Stimulated activated naive CD8-positive, alpha-beta T cell treated with anti-CD3 and anti-CD28 coated beads, Interleukin-15, Interleukin-2, amounts not matched to agents 100 ng/mL and 50 ng/mL, for 24 hours (primary cell): ENCODE measurements at regions not wholly inside any gene's neighbourhood (a gene's known extent, or its start where the extent isn't known, plus 50 kb on each side); places are given as distances from the start of the nearest gene placed in this dataset.

Experiments
- H3K27ac Mint-ChIP-seq: one replicate; pipeline ENCODE4 v1.8.0; 2021; ENCODE audit warnings: mild to moderate bottlenecking, mixed read lengths
- H3K27me3 Mint-ChIP-seq: one replicate; pipeline ENCODE4 v1.8.0; 2021; ENCODE audit warnings: mixed read lengths
- H3K36me3 Mint-ChIP-seq: one replicate; pipeline ENCODE4 v1.8.0; 2021; ENCODE audit warnings: low read depth, mixed read lengths
- H3K4me1 Mint-ChIP-seq: one replicate; pipeline ENCODE4 v1.8.0; 2021; ENCODE audit warnings: low read depth, mixed read lengths
- H3K4me3 Mint-ChIP-seq: one replicate; pipeline ENCODE4 v1.8.0; 2021; ENCODE audit warnings: mild to moderate bottlenecking, mixed read lengths
- H3K9me3 Mint-ChIP-seq: one replicate; pipeline ENCODE4 v1.8.0; 2021; ENCODE audit warnings: mixed read lengths

DNA sequence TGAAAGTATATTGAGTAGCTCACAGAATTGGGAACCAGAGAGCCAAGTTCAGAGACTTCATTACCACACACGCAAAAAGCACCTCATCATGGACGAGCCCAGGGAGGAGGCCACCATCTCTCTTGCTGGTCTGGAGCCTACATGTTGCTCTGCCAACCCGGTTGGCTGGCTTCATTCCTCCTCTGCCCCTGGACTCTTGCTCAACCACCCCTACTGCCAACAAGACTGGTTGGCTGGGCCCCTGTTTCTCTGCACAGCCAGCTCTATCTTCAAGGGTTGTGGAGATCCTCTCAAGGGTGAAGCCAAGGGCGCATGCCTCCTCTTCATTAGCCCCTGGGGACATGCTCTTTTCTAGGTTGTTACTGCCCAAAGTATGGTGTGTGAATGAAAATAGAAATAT is 142.7 kb downstream of the JCAD start:
- H3K4me1 Mint-ChIP-seq = peaks cover 6% of the 10 kb centered on the region
- H3K9me3 Mint-ChIP-seq = no peaks in the 10 kb centered on the region
- H3K27me3 Mint-ChIP-seq = peaks cover 8% of the 10 kb centered on the region
- no peak overlapping the region for H3K4me3 Mint-ChIP-seq
- no peak overlapping the region for H3K27ac Mint-ChIP-seq
- no peaks in the 10 kb centered on the region for H3K36me3 Mint-ChIP-seq

DNA sequence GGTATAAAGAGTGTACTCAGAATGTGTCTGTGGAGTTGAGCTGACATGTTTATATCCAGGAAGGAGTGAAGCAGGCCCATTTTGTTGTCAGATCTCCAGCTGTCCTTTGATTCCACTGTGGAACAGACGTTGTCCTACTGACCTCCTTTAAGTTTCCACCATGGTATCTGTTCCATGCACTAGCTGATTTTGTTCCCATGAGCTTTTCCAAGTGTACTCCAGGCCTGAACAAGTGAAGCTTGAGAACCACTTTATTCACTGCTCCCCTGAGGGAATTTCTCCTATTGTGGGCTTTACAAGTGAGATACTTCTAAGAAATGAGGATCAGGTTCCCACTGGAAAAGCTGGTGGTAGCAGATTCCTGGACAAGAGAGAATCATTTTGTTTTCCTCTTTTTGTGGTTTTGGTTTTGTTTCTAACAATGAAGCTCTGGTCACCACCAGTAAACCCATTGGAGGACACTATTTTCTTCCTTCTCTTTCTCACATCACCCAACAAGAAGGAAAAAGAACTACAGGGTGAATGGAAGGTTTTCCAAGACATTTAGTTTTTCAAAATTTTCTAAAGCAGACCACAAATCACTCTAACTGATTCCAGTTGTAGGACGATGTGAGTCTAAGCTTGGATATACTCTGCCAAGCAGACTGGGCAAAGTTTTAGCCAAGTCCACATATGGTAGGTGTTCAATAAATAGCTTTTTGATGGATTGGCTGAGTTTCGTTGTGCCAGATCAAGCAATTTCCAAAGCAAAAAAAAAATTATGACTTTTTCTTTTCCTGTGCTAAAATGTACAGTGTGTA is 144.2 kb downstream of the JCAD start:
- Mint-ChIP-seq H3K4me1 (peaks cover 6% of the 10 kb centered on the region), H3K27ac (no peak overlapping the region), H3K36me3 (no peaks in the 10 kb centered on the region), H3K4me3 (no peak overlapping the region), H3K27me3 (peaks cover 9% of the 10 kb centered on the region), H3K9me3 (no peaks in the 10 kb centered on the region)

DNA sequence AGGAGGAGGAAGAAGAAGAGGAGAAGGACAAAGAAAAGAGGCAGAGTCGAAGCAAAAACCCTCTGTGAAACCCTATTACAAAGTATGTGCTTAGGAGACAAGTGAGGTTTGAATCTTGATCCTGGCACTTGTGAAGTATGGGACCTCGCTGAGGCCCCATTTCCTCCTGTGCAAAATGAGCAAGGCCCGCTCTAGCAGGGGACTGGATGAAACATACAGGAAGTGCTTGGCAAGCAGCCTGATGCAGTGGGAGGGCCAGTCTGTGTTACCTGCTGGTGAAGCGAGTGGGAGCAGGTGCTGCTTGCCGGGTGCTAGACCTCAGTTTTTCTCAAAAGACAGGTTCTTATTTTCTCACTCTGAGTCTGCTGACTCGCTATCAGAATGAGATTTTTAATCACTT is 150.4 kb downstream of the JCAD start:
- Mint-ChIP-seq H3K36me3 (no peaks in the 10 kb centered on the region), H3K4me1 (peaks cover 9% of the 10 kb centered on the region), H3K4me3 (no peak overlapping the region), H3K27ac (no peak overlapping the region), H3K27me3 (peaks cover 15% of the 10 kb centered on the region), H3K9me3 (no peaks in the 10 kb centered on the region)

DNA sequence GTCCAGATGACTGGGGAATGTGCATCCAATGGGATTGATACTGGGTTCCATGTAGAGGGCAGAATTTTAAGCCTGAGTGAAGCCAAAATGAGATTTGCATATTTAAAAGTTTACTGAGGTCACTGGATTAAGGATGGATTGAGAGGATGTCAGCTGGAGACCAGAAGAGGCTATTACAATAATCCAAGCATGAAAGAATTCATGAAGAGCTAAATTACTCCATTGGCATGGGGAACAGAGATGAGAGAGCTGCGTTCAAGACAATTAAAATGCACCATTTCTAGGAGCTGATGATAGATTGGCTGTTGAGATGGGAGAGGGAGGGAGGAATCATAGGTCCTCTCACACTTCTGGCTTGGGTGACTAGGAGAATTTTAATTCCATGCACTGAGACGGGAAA is 158.5 kb downstream of the JCAD start:
- no peak overlapping the region for H3K4me3 Mint-ChIP-seq
- peaks cover 13% of the 10 kb centered on the region for H3K27me3 Mint-ChIP-seq
- H3K9me3 Mint-ChIP-seq = no peaks in the 10 kb centered on the region
- no peaks in the 10 kb centered on the region for H3K36me3 Mint-ChIP-seq
- H3K4me1 Mint-ChIP-seq = no peaks in the 10 kb centered on the region
- no peak overlapping the region for H3K27ac Mint-ChIP-seq

DNA sequence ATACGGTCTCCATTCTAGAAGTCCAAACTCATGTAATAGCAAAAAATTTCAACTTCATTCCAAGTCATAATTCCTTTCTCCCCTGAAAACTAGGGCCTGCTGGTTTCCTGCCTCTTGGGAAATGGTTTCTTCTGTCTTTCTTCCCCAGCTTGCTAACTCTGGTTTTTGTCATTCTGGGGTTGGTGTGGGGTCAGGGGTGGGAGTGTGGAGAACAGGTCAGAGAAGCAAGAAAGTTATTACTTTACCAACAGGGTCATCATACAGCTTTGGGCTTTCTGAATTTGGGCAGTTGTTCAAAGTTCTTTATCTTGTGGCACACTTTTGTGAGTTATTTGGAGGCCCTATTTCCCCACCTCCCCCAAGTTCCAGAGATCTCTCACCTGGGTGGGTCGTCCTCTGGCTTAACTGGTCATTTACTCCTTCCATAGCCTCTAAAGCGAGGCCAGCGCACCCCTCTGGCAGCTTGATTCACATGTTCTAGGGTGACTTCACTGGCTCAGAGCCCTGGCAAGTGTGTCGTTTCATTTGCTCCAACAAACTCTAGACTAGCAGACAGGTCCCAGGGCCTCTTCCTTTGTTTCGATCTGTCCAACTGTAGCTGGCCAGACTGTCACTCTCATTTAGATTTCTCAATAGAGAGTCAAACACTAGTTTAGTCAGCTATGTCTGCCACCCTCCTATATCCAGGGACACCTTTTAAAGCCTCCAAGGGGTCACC is 161.2 kb downstream of the JCAD start:
- Mint-ChIP-seq H3K36me3 (no peaks in the 10 kb centered on the region), H3K27ac (no peak overlapping the region), H3K4me3 (no peak overlapping the region), H3K4me1 (no peaks in the 10 kb centered on the region), H3K27me3 (peaks cover 4% of the 10 kb centered on the region), H3K9me3 (no peaks in the 10 kb centered on the region)

DNA sequence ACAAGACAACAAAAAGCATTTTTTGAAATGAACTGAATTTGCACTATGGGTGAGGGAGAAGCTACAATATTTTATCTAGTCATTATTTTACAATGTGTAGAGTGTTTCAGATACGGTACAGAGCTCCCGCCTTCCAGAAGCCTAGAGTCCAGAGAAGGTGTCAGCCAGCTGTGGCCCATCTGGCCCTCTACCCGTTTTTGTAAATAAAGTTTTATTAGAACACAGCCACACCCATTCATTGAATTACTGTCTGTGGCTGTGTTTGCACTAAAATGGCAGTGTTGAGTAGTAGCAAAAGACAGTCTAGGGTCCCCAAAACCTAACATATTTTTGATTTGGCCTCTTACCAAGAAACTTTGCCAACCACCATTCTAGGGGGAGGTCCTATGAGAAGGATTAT is 162.0 kb downstream of the JCAD start:
- H3K27ac Mint-ChIP-seq = no peak overlapping the region
- no peaks in the 10 kb centered on the region for H3K9me3 Mint-ChIP-seq

DNA sequence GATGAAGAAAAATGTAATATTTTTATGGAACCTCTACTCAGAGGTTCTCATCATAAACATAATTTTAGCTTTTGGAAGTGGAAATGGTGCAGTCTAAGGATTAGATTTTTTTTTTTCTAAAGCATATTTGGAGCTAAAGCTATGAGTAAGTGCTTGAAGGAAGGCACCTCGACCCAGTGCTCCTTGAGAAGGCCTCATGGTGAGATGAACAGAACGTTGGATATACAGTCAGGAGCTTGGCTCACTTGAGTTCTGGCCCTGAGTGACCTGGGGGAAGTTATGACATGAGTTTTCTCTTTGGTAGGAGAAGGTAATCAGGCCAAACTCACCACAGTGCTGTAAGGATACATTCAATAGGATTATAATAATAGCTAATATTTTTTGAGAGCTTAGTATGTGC is 163.3 kb downstream of the JCAD start:
- no peaks in the 10 kb centered on the region for H3K9me3 Mint-ChIP-seq
- no peak overlapping the region for H3K27ac Mint-ChIP-seq
- H3K36me3 Mint-ChIP-seq = no peaks in the 10 kb centered on the region
- H3K27me3 Mint-ChIP-seq = no peaks in the 10 kb centered on the region
- H3K4me1 Mint-ChIP-seq = no peaks in the 10 kb centered on the region
- no peak overlapping the region for H3K4me3 Mint-ChIP-seq

More for the DNA sequence above, 162.0 kb downstream of the JCAD start:
- H3K4me3 Mint-ChIP-seq = no peak overlapping the region
- no peaks in the 10 kb centered on the region for H3K4me1 Mint-ChIP-seq
- no peaks in the 10 kb centered on the region for H3K27me3 Mint-ChIP-seq
- H3K36me3 Mint-ChIP-seq = no peaks in the 10 kb centered on the region

DNA sequence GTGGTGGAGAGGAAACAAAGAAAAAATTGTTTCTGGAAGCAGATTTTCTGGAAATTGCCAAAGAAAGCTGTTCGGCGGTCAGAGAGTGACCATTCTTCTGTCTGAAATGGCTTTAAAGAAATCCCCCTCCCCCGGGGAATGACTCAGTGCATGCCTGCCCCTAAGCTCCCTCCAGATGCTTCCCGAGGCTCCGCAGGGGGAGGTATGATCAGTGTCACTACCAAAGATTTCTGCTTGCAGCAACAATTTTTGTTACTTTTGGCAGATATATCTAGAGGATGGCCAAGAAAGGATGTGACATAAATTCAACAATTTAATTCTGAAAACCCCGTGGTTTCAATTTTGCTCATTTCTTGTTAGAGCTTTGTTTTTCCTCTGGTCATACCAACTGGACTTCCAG is 163.9 kb downstream of the JCAD start:
- H3K27me3 Mint-ChIP-seq = no peaks in the 10 kb centered on the region
- H3K9me3 Mint-ChIP-seq = no peaks in the 10 kb centered on the region
- H3K4me3 Mint-ChIP-seq = no peak overlapping the region
- H3K4me1 Mint-ChIP-seq = no peaks in the 10 kb centered on the region
- H3K27ac Mint-ChIP-seq = no peak overlapping the region
- H3K36me3 Mint-ChIP-seq = no peaks in the 10 kb centered on the region

DNA sequence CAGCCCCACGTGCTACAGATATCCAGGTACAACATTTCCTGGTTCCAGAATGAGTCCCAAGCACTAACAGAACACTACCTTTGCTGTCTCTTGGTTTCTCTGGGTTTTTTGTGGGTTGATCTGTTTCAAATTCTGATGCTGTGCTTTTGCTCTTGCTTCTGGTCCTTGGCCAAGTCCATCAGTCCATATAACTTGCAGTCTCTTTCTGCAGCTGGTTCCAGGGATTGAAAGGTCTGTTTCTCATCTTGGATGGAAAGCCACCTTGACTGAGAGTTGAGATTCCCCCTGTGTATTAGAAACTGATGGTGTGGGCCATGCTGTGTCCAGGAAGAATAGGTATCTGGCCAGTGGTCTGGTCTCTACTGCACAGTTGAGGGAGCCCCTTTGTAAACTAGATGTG is 171.1 kb downstream of the JCAD start:
- Mint-ChIP-seq H3K36me3 (no peaks in the 10 kb centered on the region), H3K4me3 (no peak overlapping the region), H3K27ac (no peak overlapping the region), H3K27me3 (peaks cover 4% of the 10 kb centered on the region), H3K4me1 (no peaks in the 10 kb centered on the region), H3K9me3 (no peaks in the 10 kb centered on the region)

DNA sequence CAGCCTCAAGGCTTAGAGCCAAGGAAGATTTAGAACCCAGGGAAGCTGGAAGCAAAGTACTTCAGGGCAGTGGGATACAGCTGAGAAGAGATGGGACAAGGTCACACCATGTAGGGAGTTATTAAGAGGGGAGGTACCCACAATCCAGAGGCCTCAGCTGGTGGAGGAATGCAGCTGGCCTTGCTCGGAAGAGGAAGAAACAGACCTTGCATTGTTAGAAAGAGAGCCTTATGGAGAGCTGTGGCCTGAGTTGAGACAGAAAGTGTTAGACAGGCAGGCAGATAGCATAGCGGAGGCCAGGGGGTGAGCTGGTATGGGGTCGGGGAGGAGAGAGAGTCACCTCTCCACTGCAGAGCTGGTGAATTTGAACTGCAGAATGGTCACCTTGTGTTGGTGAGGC is 173.1 kb downstream of the JCAD start:
- peaks cover 4% of the 10 kb centered on the region for H3K27me3 Mint-ChIP-seq
- no peaks in the 10 kb centered on the region for H3K9me3 Mint-ChIP-seq
- no peaks in the 10 kb centered on the region for H3K36me3 Mint-ChIP-seq
- H3K27ac Mint-ChIP-seq = no peak overlapping the region
- H3K4me1 Mint-ChIP-seq = no peaks in the 10 kb centered on the region
- H3K4me3 Mint-ChIP-seq = no peak overlapping the region

DNA sequence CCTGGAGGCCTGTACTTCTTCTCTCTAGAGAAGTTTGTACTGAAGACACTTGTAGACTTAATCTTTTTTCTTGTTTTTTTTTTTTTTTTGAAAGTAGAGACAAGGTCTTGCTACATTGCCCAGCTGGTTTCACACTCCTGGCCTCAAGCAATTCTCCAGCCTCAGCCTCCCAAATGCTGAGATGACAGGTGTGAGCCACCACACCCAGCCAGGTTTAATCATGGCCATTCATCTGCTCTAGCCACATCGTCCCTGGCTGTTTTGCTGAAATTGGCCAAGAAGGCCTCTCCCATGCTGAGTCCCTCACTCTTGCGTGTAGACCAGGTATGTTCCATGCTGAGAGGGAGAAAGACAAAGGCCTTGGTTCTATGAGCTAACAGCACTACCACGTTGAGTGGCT is 176.2 kb downstream of the JCAD start:
- Mint-ChIP-seq H3K9me3 (no peaks in the 10 kb centered on the region), H3K27me3 (peaks cover 8% of the 10 kb centered on the region), H3K36me3 (no peaks in the 10 kb centered on the region), H3K4me1 (no peaks in the 10 kb centered on the region), H3K27ac (no peak overlapping the region), H3K4me3 (no peak overlapping the region)

DNA sequence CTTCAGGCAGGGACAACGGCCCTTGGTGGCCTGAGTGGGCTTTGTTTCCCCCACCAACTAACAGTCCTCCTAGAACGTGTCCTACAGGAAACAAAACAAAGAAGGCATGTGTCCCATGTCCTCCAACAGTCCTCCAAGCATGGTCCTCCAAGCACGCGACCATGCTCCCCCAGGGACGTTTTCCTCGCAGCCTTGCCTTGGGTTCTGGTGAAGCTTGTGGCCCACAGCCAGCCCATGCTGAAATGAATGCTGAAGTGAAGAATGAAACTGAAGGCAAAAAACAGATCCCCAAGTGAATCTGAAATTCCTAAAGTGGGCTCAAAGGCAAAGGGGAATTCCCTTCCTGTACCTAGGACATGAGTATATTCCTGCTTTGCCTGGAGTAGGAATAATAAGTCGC is 176.6 kb downstream of the JCAD start:
- Mint-ChIP-seq H3K4me1 (no peaks in the 10 kb centered on the region), H3K27ac (no peak overlapping the region), H3K9me3 (no peaks in the 10 kb centered on the region), H3K27me3 (peaks cover 10% of the 10 kb centered on the region), H3K36me3 (no peaks in the 10 kb centered on the region), H3K4me3 (no peak overlapping the region)

DNA sequence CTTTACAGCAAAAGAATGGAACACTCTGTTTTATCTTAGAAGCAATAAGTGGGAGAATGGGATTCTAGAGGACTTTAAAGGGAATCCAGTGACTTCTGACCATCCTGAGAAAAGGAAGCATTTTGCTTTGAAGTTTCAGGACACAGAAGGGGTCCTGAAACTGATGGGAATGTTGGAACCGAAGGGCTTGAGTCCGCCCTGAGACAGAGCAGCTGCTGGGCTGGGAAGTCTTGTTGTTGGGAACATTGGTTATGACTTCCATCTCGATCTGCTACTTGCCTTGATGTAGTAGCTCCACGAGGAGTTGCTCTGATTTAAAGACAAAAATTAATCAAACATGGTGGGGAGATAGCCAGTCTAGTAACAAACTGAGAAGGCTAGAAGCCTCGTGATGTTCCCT is 177.6 kb downstream of the JCAD start:
- H3K36me3 Mint-ChIP-seq = no peaks in the 10 kb centered on the region
- H3K4me1 Mint-ChIP-seq = no peaks in the 10 kb centered on the region
- no peak overlapping the region for H3K4me3 Mint-ChIP-seq
- peaks cover 10% of the 10 kb centered on the region for H3K27me3 Mint-ChIP-seq
- no peaks in the 10 kb centered on the region for H3K9me3 Mint-ChIP-seq
- H3K27ac Mint-ChIP-seq = no peak overlapping the region

DNA sequence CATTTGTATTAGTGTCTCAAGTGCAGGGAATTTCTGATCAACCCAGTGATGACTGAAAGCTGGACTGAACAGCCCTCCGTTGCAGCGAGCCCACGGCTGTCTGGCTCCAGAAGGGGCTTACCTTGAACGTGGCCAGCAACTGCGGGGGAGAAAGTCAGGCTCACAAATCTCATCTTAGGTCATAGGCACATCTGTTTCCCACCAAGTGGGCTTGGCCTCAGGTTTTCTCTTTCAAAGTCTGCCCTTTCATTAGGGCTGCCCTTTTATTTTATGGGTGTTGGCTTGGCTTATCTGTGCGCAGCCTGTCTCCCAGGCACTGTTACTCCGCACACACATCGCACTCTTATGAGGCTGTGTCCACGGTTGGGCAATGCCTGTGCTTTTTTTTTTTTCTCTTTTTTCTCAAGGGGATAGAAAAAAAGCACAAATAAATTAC is 178.0 kb downstream of the JCAD start:
- no peak overlapping the region for H3K4me3 Mint-ChIP-seq
- peaks cover 10% of the 10 kb centered on the region for H3K27me3 Mint-ChIP-seq
- no peaks in the 10 kb centered on the region for H3K4me1 Mint-ChIP-seq
- no peaks in the 10 kb centered on the region for H3K36me3 Mint-ChIP-seq
- no peak overlapping the region for H3K27ac Mint-ChIP-seq
- no peaks in the 10 kb centered on the region for H3K9me3 Mint-ChIP-seq

DNA sequence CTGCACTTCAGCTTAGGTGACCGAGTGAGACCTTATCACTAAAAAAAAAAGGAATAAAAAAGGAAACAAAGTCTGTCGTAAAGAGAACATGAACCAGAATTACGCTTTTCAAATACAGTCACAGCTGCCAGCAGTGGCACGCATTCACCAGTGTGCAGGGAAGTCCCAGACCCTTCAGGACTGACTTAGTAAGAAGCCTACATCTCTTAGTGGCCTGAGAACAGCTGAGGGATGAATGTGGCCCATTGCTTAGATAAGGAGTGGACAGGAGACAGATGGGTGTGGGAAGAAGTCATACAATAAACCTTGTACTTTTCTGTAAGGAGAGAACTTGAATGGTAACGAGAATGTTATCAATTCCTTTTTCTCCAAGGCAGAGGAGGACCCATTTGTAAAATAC is 178.5 kb downstream of the JCAD start:
- H3K27ac Mint-ChIP-seq = no peak overlapping the region
- H3K4me3 Mint-ChIP-seq = no peak overlapping the region
- H3K4me1 Mint-ChIP-seq = no peaks in the 10 kb centered on the region
- H3K27me3 Mint-ChIP-seq = peaks cover 11% of the 10 kb centered on the region
- H3K9me3 Mint-ChIP-seq = no peaks in the 10 kb centered on the region
- H3K36me3 Mint-ChIP-seq = no peaks in the 10 kb centered on the region

DNA sequence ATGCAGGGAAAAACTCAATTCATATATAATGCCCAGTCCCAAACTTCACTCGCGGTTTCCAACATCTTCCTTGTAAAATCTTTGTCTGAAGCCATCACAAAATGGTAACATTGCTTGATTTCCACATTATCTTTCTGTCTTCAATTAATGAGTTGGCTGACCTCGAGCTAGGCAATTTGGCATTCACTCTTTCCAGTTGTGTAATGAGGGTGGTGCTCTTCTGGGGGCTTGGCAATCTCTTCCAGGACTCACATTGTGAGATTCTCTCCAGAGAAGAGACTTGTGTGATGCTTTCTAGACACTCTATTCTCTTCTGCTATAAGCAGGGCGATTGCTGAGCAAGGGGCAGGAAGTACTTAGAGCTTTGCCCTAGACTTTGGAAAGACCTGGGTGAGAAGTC is 179.5 kb downstream of the JCAD start:
- no peak overlapping the region for H3K27ac Mint-ChIP-seq
- H3K27me3 Mint-ChIP-seq = peaks cover 13% of the 10 kb centered on the region
- no peaks in the 10 kb centered on the region for H3K9me3 Mint-ChIP-seq
- no peak overlapping the region for H3K4me3 Mint-ChIP-seq
- no peaks in the 10 kb centered on the region for H3K4me1 Mint-ChIP-seq
- H3K36me3 Mint-ChIP-seq = no peaks in the 10 kb centered on the region
